ENCODE measurements at regions not wholly inside any gene's neighbourhood (a gene's known extent, or its start where the extent isn't known, plus 50 kb on each side); places are given as distances from the start of the nearest gene placed in this dataset.

- TF ChIP-seq CTCF (IDR thresholded peaks at IDR 0.05) = no peak
- no peak for TF ChIP-seq POLR2A (IDR thresholded peaks at IDR 0.05)
These were observed 97.4 kb upstream of the STK17B start for GRCh38 chr2:196268538-196269338.

Measured in lower leg skin (tissue), 3 donors.